HepG2 (cell line): ENCODE measurements at regions not wholly inside any gene's neighbourhood (a gene's known extent, or its start where the extent isn't known, plus 50 kb on each side); places are given as distances from the start of the nearest gene placed in this dataset.

Source experiments
- ATAC-seq: fragments of 200-7000 bp; cut with Tn5 transposase; 3 replicates; pipeline ENCODE4 v1.9.1; 2020; ENCODE audit warnings: mild to moderate bottlenecking, moderate library complexity
- BruUV-seq: library from RNA; stranded (reverse); fragments of 400-500 nt; replicated peaks from 2 replicates; lab custom pipeline; 2021; lab: Mats Ljungman, UMichigan
- CTCF ChIA-PET: fragments of 300-600 bp; formaldehyde crosslinking; extraction: SDS; loops from one replicate; lab custom pipeline; 2021; ENCODE audit warnings: low total read pairs, inconsistent platforms, low intra/inter-chr PET ratio; lab: Yijun Ruan, JAX
- POLR2A ChIA-PET: fragments of 350-600 bp; sonication (Branson Sonifier 250); formaldehyde crosslinking; loops from one replicate; lab custom pipeline; 2020; ENCODE audit warnings: antibody characterized with exemption, inconsistent platforms; lab: Yijun Ruan, JAX
- DNase-seq: peaks from one replicate; pipeline ENCODE4 v3.0.0-alpha.2; 2015; ENCODE audit warnings: low spot score
- FAIRE-seq: peaks from 3 replicates; lab custom pipeline; 2011; peaks lifted over from hg19 to GRCh38; lab: Jason Lieb, UNC
- H2AFZ ChIP-seq: one replicate; pipeline ENCODE4 v1.6.1; 2011; ENCODE audit warnings: low read length, inconsistent platforms
- H3K27ac ChIP-seq: fragments of 300-600 bp; 3 replicates; pipeline ENCODE4 v1.8.0; 2011; ENCODE audit warnings: mixed run types, mild to moderate bottlenecking, mixed read lengths, low read length, inconsistent platforms; ENCODE audit not compliant: insufficient read depth; ENCODE audit errors: extremely low read length
- H3K27me3 ChIP-seq, 2 experiments: fragments of 200-600 bp in 1 of 2; 2 replicates in 1 of 2; 3 replicates in 1 of 2; pipeline versions ENCODE4 v1.6.0 to v1.8.0; 2011; ENCODE audit warnings: low read length in 2 of 2, mild to moderate bottlenecking in 2 of 2, moderate library complexity in 2 of 2, inconsistent platforms in 1 of 2; ENCODE audit not compliant: insufficient read depth in 2 of 2, control insufficient read depth in 1 of 2
- H3K36me3 ChIP-seq, 2 experiments: fragments of 200-600 bp in 1 of 2; replicated peaks in 1 of 2; 2 replicates in 1 of 2; 3 replicates in 1 of 2; pipeline versions ENCODE4 v1.5.1 to v1.8.0; 2011; ENCODE audit warnings: low read length in 2 of 2, inconsistent platforms in 1 of 2; ENCODE audit not compliant: insufficient read depth in 2 of 2, control insufficient read depth in 1 of 2
- H3K4me1 ChIP-seq: 2 replicates; pipeline ENCODE4 v1.5.1; 2012; ENCODE audit warnings: low read length, inconsistent platforms; ENCODE audit not compliant: insufficient read depth
- H3K4me2 ChIP-seq: 2 replicates; pipeline ENCODE4 v1.6.0; 2011; ENCODE audit warnings: low read depth, low read length, inconsistent platforms
- H3K4me3 ChIP-seq, 3 experiments: fragments of 200-600 bp in 1 of 3; sonication (generic), shearing (Covaris generic) in 1 of 3; replicated peaks in 1 of 3; 2 replicates each; pipeline ENCODE4 v1.5.1; 2011 to 2016; ENCODE audit warnings: low read length in 3 of 3, inconsistent platforms in 2 of 3, low read depth in 2 of 3, mild to moderate bottlenecking in 2 of 3, control low read depth in 1 of 3, mixed read lengths in 1 of 3; ENCODE audit not compliant: insufficient read depth in 1 of 3
- H3K79me2 ChIP-seq: one replicate; pipeline ENCODE4 v1.6.1; 2011; ENCODE audit warnings: low read length, inconsistent platforms; ENCODE audit not compliant: insufficient read depth
- H3K9ac ChIP-seq: 2 replicates; pipeline ENCODE4 v1.6.0; 2011; ENCODE audit warnings: mild to moderate bottlenecking, low read depth, low read length, inconsistent platforms; ENCODE audit not compliant: insufficient read depth
- H3K9me3 ChIP-seq: 2 replicates; pipeline ENCODE4 v1.5.1; 2012; ENCODE audit warnings: mild to moderate bottlenecking, low read length
- H4K20me1 ChIP-seq: 2 replicates; pipeline ENCODE4 v1.6.0; 2011; ENCODE audit warnings: inconsistent platforms, mild to moderate bottlenecking, low read length, moderate library complexity; ENCODE audit not compliant: insufficient read depth
- ASH2L ChIP-seq: fragments of 300-600, 200-600 bp; sonication (generic); IDR thresholded peaks from 2 replicates; pipeline ENCODE4 v1.7.0; 2017; ENCODE audit warnings: low read depth, mild to moderate bottlenecking, moderate library complexity, mixed read lengths, low read length; ENCODE audit not compliant: insufficient read length
- MAX ChIP-seq: IDR thresholded peaks from 2 replicates; pipeline ENCODE4 v1.6.1; 2012; ENCODE audit warnings: inconsistent platforms
- PTBP1 ChIP-seq: fragments of 200-400 bp; formaldehyde crosslinking; IDR thresholded peaks from 2 replicates; pipeline ENCODE4 v1.6.1; 2018; ENCODE audit warnings: low read length, low read depth; ENCODE audit not compliant: poor library complexity, severe bottlenecking
- YY1 ChIP-seq: IDR thresholded peaks from 2 replicates; pipeline ENCODE4 v1.6.1; 2011; ENCODE audit warnings: low read length, low read depth, moderate library complexity, mild to moderate bottlenecking; ENCODE audit not compliant: insufficient read depth, insufficient replicate concordance
- ZMAT3 ChIP-seq: sonication (generic); formaldehyde crosslinking; conservative IDR thresholded peaks from 2 replicates; pipeline ENCODE4 v1.7.0; 2021; ENCODE audit warnings: missing genetic modification reagents
- ZNF180 ChIP-seq: sonication (generic); formaldehyde crosslinking; IDR thresholded peaks from 2 replicates; pipeline ENCODE4 v1.4.0; 2020; ENCODE audit warnings: low read depth, missing genetic modification reagents, borderline replicate concordance
- ZNF3 ChIP-seq: IDR thresholded peaks from 2 replicates; pipeline ENCODE4 v1.7.0; 2017; ENCODE audit warnings: inconsistent platforms
- ZNF513 ChIP-seq: sonication (generic); formaldehyde crosslinking; conservative IDR thresholded peaks from 2 replicates; pipeline ENCODE4 v1.5.0; 2020; ENCODE audit warnings: missing genetic modification reagents
- ZNF878 ChIP-seq: sonication (generic); formaldehyde crosslinking; IDR thresholded peaks from 2 replicates; pipeline ENCODE4 v1.8.1; 2023; ENCODE audit warnings: mild to moderate bottlenecking, missing genetic modification reagents, moderate library complexity
- WGBS: methylation state at CpG from one replicate; pipeline ENCODE4 v1.1.6; 2017; ENCODE audit warnings: low lambda C conversion rate; 5-methylcytosine and 5-hydroxymethylcytosine counted together
- in situ Hi-C: cut with HindIII; loops from 2 replicates; pipeline ENCODE4 v1.10.0; 2017; ENCODE audit warnings: low pct_unique_long_range_greater_than_20kb; ENCODE audit not compliant: extremely low pct_ligation_motif_present
- intact Hi-C: fragments of 100-400 bp; cut with micrococcal nuclease; formaldehyde crosslinking; loops from one replicate; pipeline ENCODE4 v1.10.0; 2022; ENCODE audit not compliant: unreplicated experiment

- H3K4me1 ChIP-seq, result no peaks in the 10 kb centered on the region
- H3K27me3 ChIP-seq, result peaks cover 0 to 7% of the 10 kb centered on the region in 2 experiments; a peak in 1 of 5 replicates
- H3K4me2 ChIP-seq, result no peak overlapping the region
- H3K27ac ChIP-seq, result no peak overlapping the region
- H3K4me3 ChIP-seq, result no peak overlapping the region
- no peaks in the 10 kb centered on the region for H4K20me1 ChIP-seq
- ATAC-seq (no peak), DNase-seq (no peak), FAIRE-seq (no peak)
- no peaks in the 10 kb centered on the region for H3K36me3 ChIP-seq
- WGBS, result 0% methylated on average over 3 of the region's 3 CpGs
- in situ Hi-C loops, result no loop called here
- H3K9me3 ChIP-seq, result no peaks in the 10 kb centered on the region
- TF ChIP-seq ZMAT3 (CRISPR knock-in tag), result no peak
- TF ChIP-seq ZNF878 (CRISPR knock-in tag), result no peak
- no peak for TF ChIP-seq ASH2L
- no peak for TF ChIP-seq ZNF513 (CRISPR knock-in tag)
- no peak for TF ChIP-seq MAX
- TF ChIP-seq YY1, result no peak
- TF ChIP-seq ZNF3 (CRISPR knock-in tag), result no peak
- no peak for TF ChIP-seq ZNF180 (CRISPR knock-in tag)
- TF ChIP-seq PTBP1, result no peak
- ChIA-PET CTCF (no interaction called here), POLR2A (no interaction called here)
- no peak overlapping the region for H3K9ac ChIP-seq
- no peaks in the 10 kb centered on the region for H3K79me2 ChIP-seq
- no TSS peak for BruUV-seq
- intact Hi-C loops, result no loop called here
- no peak overlapping the region for H2AFZ ChIP-seq
These were observed 115.2 kb downstream of the CDC42EP3 start for GRCh38 chr2:37556256-37556655.
